Chondrocyte (in vitro differentiated cells): ENCODE measurements at regions not wholly inside any gene's neighbourhood (a gene's known extent, or its start where the extent isn't known, plus 50 kb on each side); places are given as distances from the start of the nearest gene placed in this dataset.

Source experiments
- DNase-seq: peaks from one replicate; pipeline ENCODE4 v3.0.0; 2021; ENCODE audit warnings: mixed read lengths, low spot score
- H3K27ac Mint-ChIP-seq: one replicate; pipeline ENCODE4 v1.8.0; 2021; ENCODE audit warnings: mild to moderate bottlenecking, moderate library complexity, mixed read lengths; ENCODE audit not compliant: unreplicated experiment
- H3K27me3 Mint-ChIP-seq: 2 replicates; pipeline ENCODE4 v1.8.0; 2021; ENCODE audit warnings: low read depth, mixed read lengths
- H3K36me3 Mint-ChIP-seq: 2 replicates; pipeline ENCODE4 v1.8.0; 2021; ENCODE audit warnings: low read depth, mixed read lengths
- H3K4me1 Mint-ChIP-seq: 2 replicates; pipeline ENCODE4 v1.8.0; 2021; ENCODE audit warnings: low read depth, mild to moderate bottlenecking, mixed read lengths
- H3K4me3 Mint-ChIP-seq: one replicate; pipeline ENCODE4 v1.8.0; 2021; ENCODE audit warnings: mild to moderate bottlenecking, moderate library complexity, mixed read lengths; ENCODE audit not compliant: unreplicated experiment
- H3K9me3 Mint-ChIP-seq: 2 replicates; pipeline ENCODE4 v1.8.0; 2021; ENCODE audit warnings: low read depth, mixed read lengths
- TF ChIP-seq, protein P1 (sequence below): fragments of 200-600 bp; sonication (generic); IDR thresholded peaks from 2 replicates; pipeline ENCODE4 v1.5.0; 2021; ENCODE audit warnings: antibody characterized with exemption, mild to moderate bottlenecking, moderate library complexity

DNA sequence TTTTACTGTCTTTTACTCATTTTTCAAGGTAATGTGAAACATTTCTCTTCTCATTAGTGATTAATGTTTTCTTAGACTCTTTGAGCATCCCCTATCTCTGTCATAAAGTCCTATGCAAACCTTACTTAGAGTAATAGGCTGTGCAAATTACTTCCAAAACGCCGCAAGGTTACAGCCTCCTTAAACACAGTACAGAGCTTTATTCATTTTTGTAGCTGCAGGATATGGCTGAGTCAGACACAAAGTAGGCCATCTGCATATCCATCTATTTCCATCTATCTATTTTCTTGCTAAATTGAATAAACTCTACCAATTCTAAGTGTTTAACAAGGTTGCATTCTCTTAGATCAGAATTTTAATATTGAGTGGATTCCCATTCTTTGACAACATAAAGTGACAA, 335.6 kb upstream of the SLC16A7 start:
- DNase-seq: no peak
- H3K27ac Mint-ChIP-seq: no peak overlapping the region
- no peaks in the 10 kb centered on the region for H3K9me3 Mint-ChIP-seq
- TF ChIP-seq, protein P1, sequence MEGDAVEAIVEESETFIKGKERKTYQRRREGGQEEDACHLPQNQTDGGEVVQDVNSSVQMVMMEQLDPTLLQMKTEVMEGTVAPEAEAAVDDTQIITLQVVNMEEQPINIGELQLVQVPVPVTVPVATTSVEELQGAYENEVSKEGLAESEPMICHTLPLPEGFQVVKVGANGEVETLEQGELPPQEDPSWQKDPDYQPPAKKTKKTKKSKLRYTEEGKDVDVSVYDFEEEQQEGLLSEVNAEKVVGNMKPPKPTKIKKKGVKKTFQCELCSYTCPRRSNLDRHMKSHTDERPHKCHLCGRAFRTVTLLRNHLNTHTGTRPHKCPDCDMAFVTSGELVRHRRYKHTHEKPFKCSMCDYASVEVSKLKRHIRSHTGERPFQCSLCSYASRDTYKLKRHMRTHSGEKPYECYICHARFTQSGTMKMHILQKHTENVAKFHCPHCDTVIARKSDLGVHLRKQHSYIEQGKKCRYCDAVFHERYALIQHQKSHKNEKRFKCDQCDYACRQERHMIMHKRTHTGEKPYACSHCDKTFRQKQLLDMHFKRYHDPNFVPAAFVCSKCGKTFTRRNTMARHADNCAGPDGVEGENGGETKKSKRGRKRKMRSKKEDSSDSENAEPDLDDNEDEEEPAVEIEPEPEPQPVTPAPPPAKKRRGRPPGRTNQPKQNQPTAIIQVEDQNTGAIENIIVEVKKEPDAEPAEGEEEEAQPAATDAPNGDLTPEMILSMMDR: no peak
- no peaks in the 10 kb centered on the region for H3K4me1 Mint-ChIP-seq
- H3K4me3 Mint-ChIP-seq: no peak overlapping the region
- peaks cover 19% of the 10 kb centered on the region for H3K27me3 Mint-ChIP-seq
- no peaks in the 10 kb centered on the region for H3K36me3 Mint-ChIP-seq

DNA sequence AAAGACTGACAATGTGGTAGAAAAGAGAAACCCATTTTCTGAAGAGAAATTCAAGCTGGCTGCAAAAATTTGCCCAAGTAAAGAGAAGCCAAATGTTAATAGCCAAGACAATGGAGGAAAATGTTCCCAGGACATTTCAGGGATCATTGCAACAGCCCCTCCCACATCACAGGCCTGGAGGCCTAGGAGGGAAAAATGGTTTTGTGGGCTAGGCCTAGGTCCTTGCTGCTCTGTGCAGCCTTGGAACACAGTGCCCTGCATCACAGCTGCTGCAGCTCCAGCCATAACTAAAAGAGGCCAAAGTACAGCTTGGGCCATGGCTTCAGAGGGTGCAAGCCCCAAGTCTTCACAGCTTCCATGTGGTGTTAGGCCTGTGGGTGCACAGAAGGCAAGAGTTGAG, 332.4 kb upstream of the LRIG3 start:
- Mint-ChIP-seq H3K4me1 (no peaks in the 10 kb centered on the region), H3K27ac (no peak overlapping the region), H3K4me3 (no peak overlapping the region), H3K36me3 (peaks cover 1% of the 10 kb centered on the region), H3K27me3 (peaks cover 9% of the 10 kb centered on the region), H3K9me3 (peaks cover 15% of the 10 kb centered on the region)
- TF ChIP-seq, protein P1: no peak
- no peak for DNase-seq

DNA sequence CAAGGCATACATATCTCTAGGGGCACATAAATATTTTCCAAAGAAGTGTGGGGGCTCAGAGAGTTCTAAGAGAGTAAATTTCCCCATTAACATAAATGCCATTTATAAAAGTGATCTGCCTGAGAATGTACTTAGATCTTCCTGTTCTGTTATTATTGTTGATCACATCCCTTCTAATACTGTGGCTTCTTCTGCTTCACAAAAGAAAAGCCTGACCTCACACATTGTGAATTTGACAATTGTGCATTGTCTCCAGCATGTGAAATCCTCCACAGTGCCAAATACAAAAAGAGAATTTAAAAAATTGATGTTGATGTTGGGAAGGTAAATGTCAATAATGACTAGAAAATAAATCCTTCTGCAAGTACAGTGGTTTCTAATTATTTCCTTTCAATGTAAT, 330.5 kb upstream of the LRIG3 start:
- peaks cover 9% of the 10 kb centered on the region for H3K27me3 Mint-ChIP-seq
- no peak overlapping the region for H3K27ac Mint-ChIP-seq
- H3K9me3 Mint-ChIP-seq: peaks cover 19% of the 10 kb centered on the region
- peaks cover 1% of the 10 kb centered on the region for H3K36me3 Mint-ChIP-seq
- no peak for DNase-seq
- TF ChIP-seq, protein P1: no peak
- no peaks in the 10 kb centered on the region for H3K4me1 Mint-ChIP-seq
- H3K4me3 Mint-ChIP-seq: no peak overlapping the region

DNA sequence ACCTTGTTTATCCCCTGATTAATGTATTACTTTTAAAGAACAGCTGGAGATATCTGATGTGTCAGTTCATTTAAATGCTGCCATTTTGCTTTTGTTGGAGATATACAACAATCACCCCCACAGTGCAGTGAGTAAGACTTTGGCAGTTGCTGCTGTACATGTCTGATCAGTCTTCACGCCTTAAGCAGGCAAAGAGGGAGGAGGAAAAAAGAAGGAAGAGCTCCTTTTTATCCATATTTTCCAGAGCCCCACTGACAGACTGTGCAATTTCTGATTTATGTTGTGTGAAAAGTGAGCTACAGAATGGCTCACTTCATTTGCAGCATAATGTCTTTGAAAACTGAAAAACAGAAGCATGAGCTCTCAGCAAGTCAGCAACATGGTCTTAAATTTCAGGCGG, 319.7 kb upstream of the LRIG3 start:
- Mint-ChIP-seq H3K27me3 (peaks cover 13% of the 10 kb centered on the region), H3K4me1 (no peaks in the 10 kb centered on the region), H3K4me3 (no peak overlapping the region), H3K36me3 (no peaks in the 10 kb centered on the region), H3K9me3 (peaks cover 9% of the 10 kb centered on the region), H3K27ac (no peak overlapping the region)
- TF ChIP-seq, protein P1: no peak
- DNase-seq: no peak

DNA sequence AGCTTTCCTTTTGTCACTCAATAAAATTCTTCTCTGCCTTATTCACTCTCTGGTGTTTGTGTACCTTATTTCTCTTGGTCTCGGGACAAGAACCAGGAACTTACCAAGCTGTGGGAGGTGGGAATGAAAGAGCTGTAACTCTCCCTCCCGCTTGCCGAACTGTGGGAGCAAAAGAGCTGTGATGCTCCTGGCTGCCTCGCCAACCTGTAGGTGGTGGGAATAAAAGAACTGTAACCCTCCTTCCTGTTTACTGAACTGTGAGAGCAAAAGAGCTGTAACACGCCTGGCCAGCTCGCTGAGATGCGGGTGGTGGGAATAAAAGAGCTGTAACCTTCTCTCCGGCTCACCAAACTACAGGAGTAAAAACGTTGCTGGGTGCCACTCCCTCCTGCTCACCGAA, 314.1 kb upstream of the LRIG3 start:
- peaks cover 22% of the 10 kb centered on the region for H3K27me3 Mint-ChIP-seq
- TF ChIP-seq, protein P1: no peak
- H3K4me3 Mint-ChIP-seq: no peak overlapping the region
- H3K36me3 Mint-ChIP-seq: no peaks in the 10 kb centered on the region
- no peaks in the 10 kb centered on the region for H3K4me1 Mint-ChIP-seq
- no peak overlapping the region for H3K27ac Mint-ChIP-seq
- no peak for DNase-seq
- no peaks in the 10 kb centered on the region for H3K9me3 Mint-ChIP-seq
